HG02588 (cell line): ENCODE measurements at regions not wholly inside any gene's neighbourhood (a gene's known extent, or its start where the extent isn't known, plus 50 kb on each side); places are given as distances from the start of the nearest gene placed in this dataset.
"Not testable (repeated sequence)": the region's sequence is repeated elsewhere in the genome, so short reads cannot be mapped to it uniquely, and the experiment has no call there.

Experiments
- ATAC-seq: cut with Tn5 transposase; IDR thresholded peaks from one replicate; pipeline ENCODE4 v1.9.1; 2021; ENCODE audit warnings: mild to moderate bottlenecking, moderate library complexity; ENCODE audit not compliant: unreplicated experiment

DNA sequence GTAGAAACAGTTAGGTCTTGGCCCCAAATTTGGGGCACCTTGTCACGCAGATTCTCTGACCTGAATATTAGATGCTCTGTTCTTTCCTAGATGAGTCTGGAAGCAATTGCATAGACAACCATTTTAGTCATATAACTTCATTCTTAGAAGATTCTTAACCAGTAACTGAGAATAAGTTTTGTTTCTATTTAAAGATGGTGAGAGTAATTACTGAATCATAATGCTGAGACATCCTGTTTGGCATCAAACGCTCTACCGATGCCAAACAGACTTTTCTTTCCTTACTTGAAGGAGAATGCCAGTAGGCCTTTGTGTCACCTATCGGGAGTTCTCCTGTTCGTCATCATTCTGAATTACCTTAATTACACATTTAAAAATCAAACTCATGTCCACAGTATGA is 131.6 kb upstream of the ID4 start:
- ATAC-seq, result no peak

DNA sequence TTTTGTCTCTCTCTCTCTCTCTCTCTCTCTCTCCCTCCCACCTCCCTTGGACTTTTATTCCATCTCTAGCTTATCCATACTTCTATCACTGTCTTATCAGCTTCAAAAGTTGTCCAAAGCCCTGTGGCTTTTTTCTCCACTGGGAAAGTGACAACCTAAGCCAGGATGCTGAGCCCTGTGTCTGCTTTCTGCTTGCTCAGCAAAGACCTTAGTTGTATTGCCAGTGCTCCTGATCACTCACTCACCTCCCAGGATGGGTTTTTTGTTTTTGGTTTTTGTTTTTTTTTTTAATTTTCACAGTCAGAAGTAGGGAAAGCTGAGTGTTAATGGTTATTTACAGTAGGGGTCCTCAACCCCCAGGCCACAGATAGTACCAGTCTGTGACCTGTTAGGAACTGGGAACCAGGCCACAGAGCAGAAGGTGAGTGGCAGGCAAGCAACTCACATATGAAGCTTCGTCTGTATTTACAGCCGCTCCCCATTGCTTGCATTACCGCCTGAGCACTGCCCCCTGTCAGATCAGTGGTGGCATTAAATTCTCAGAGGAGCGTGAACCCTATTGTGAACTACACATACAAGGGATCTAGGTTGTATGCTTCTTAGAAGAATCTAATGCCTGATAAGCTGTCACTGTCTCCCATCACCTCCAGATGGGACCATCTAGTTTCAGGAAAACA is 125.0 kb upstream of the ID4 start:
- ATAC-seq, result no peak

DNA sequence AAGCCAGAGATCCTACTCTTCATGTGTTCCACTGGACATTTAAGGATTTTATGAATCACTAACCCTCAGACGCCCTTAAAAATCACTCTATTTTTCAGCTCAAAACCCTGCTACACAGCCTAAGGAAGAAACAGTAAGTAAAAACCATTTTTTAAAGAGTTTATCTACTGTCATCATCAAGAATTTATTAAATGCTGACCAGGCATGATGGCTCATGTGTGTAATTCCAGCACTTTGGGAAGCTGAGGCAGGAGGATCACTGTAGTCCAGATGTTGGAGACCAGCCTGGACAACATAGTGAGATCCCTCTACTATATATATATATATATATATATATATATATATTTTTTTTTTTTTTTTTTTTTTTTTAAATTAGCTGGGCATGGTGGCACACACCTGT is 124.2 kb upstream of the ID4 start:
- no peak for ATAC-seq

DNA sequence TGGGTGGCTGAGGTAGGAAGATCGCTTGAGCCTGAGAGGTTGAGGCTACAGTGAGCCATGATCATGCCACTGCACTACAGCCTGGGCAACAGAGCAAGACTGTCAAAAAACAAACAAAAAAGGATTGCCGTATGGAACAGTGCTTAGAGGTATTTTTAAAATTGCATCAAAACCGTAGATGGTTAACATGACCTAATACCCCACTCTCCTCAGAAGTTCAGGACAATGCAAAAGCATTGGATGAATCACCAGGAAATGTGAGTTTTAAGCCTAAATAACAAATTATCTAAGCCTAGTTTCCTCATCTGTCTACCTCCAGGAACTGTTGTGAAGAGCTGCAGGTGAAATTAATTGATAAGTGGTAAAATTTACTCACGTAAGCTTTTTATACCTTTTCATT is 123.8 kb upstream of the ID4 start:
- ATAC-seq, result no peak

DNA sequence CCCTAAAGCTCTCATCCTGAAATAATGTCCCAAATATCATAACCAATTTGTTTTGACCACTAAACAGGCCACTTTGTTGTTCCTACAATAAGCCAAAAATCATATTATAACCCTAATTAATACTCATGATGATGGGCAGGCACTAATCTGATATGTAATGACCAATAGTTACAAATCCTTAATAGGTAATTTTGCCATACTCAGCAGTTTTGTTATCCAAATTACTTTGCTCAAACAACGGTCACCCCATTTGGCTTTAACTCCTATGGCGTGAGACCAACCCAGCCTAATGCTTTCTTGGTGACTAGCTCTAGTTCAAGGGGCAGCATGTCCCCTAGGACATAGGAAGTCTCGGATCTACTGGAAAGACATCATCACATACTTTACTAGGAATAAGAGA is 123.2 kb upstream of the ID4 start:
- ATAC-seq, result no peak

GRCh38 chr6:19714434-19715166 is 122.6 kb upstream of the ID4 start:
- ATAC-seq, result no peak

GRCh38 chr6:19715167-19715551 is 122.0 kb upstream of the ID4 start:
- no peak for ATAC-seq

- no peak for ATAC-seq
Measured at GRCh38 chr6:19719691-19720128, 117.5 kb upstream of the ID4 start.

DNA sequence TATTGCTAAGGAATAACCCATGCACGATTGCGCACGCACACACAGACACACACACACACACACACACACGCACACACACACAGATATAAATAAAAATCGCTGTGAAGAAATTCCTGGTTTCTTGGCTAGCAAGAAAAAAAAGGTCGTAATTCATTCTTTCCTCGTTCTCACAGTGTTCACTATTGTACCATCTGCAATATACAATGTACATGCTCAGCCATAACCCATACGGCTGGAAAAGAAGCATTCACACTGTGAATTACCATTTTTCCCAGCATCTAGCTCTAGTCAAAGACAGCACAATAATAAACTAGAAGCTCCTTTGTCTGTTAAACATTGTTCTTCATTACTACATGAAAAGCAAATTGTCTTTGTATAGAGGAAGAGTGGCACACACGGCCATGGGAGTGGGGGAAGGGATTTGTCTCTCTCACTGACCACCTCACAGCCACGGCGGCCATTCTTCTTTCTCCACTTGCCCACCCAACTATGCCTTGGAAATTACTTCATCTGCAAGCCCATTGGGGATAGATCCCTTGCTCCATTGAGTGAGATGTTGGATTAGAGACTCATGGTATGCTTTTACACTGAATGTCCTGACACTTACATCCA is 115.3 kb upstream of the ID4 start:
- no peak for ATAC-seq

GRCh38 chr6:19722999-19723398 is 114.2 kb upstream of the ID4 start:
- no peak for ATAC-seq

- no peak for ATAC-seq
Measured at GRCh38 chr6:19723545-19723944, 113.6 kb upstream of the ID4 start.

- ATAC-seq, result not testable (repeated sequence)
Measured at GRCh38 chr6:19725436-19725835, 111.7 kb upstream of the ID4 start.

DNA sequence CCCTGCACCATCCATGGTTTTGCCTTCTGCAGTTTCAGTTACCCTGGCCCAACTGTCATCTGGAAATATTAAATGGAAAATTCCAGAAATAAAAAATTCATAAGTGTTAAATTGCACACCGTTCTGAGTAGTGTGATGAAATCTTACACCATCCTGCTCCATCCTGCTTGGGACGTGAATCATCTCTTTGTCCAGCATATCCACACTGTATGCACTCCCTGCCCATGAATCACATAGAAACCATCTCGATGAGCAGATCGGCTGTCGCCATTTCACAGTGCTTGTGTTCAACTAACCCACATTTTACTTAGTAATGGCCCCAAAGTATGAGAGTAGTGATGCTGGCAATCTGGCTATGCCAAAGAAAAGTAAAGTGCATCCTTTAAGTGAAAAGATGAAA is 105.9 kb upstream of the ID4 start:
- ATAC-seq, result no peak

DNA sequence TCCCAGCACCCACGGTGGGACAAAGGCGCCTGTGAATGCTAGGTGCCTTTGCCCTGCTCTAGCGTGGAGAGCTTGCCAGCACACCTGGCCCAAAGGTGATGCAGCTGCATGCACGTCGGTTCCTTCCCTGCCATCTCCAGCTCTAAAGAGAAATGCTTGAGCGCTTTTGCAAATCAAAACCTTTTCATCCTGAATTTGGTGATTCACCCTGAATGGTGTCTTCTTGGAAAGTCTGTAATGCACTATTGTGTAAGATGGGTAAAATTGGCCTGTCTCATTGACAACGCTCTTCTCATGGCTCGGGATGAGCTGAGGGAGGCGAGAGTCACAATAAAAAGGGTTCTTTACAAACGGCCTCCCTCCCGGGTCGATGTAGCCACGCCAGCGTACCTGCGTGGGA is 103.1 kb upstream of the ID4 start:
- ATAC-seq, result no peak

DNA sequence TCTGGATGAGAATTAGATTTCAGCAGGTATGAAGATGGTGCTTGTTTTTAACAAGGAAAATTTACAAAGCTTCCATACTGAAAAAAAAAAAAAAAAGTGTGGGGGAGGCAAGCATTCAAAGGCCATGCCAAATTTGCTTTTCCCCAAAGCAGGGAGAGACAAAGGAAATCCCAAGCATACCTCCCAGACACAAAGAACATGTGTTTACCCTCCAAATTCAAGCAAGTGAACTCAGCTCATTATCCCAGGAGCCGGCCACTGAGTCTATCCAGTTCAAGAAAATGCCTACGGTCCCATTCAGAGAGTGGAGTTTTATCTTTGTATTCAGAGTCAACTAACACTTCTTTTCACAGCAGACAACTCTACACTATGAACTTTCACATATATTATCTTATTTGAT is 102.7 kb upstream of the ID4 start:
- no peak for ATAC-seq

DNA sequence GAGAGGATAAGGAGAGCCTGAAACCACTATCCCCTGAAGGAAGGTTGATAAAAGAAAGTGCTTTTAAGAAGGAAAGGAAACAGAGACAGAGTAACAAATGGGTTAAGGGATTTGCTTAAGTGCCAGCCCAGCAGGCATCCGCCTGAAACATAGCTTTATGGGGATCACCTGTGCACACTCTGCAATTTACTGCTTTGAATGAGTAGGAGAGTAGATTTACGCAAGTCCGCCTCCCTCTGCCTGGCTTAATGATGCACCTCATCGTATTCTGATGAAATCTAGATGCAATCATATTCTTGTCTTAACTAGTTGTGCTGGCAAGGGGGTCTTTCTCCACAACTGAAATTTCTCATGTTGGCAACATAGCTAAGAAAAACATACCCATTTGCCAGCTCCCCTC is 101.1 kb upstream of the ID4 start:
- no peak for ATAC-seq

- no peak for ATAC-seq
Measured at GRCh38 chr6:19738010-19738409, 99.2 kb upstream of the ID4 start.

- ATAC-seq, result no peak
Measured at GRCh38 chr6:19749722-19750121, 87.4 kb upstream of the ID4 start.

- no peak for ATAC-seq
Measured at GRCh38 chr6:19752746-19753145, 84.4 kb upstream of the ID4 start.

- ATAC-seq, result no peak
Measured at GRCh38 chr6:19753826-19754225, 83.3 kb upstream of the ID4 start.

- ATAC-seq, result no peak
Measured at GRCh38 chr6:19754686-19755085, 82.5 kb upstream of the ID4 start.

DNA sequence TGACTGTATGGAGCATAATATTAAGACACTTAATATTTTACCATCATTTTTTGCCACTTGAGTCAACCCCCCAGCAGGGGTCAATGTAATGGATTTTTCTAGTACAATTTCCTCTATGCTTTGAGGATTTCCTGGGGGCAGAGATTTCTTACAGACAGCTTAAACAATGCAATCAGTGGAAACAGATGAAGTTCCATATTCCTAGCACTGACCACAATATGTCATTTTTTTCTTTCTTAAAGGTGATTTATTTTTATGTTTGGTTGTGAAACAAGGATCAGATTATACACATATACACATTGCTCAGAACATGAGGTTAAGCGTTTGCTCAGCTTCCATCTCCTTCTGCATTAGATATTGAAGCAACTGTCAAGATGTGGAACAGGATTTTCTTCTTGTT is 82.0 kb upstream of the ID4 start:
- no peak for ATAC-seq
